ENCODE measurements at regions not wholly inside any gene's neighbourhood (a gene's known extent, or its start where the extent isn't known, plus 50 kb on each side); places are given as distances from the start of the nearest gene placed in this dataset.

GRCh38 chr14:104296388-104297312 lies 158.3 kb downstream of the KIF26A start:
- H3K27me3 Mint-ChIP-seq = peaks cover 14% of the 10 kb centered on the region
- H3K4me1 Mint-ChIP-seq = no peaks in the 10 kb centered on the region
- H3K4me3 Mint-ChIP-seq = no peak overlapping the region
- H3K27ac Mint-ChIP-seq = no peak overlapping the region
- no peaks in the 10 kb centered on the region for H3K36me3 Mint-ChIP-seq
- no peaks in the 10 kb centered on the region for H3K9me3 Mint-ChIP-seq

GRCh38 chr14:104297313-104297704 lies 158.9 kb downstream of the KIF26A start:
- Mint-ChIP-seq H3K4me1 (no peaks in the 10 kb centered on the region), H3K9me3 (no peaks in the 10 kb centered on the region), H3K27me3 (peaks cover 14% of the 10 kb centered on the region), H3K27ac (no peak overlapping the region), H3K4me3 (no peak overlapping the region), H3K36me3 (no peaks in the 10 kb centered on the region)

- Mint-ChIP-seq H3K36me3 (no peaks in the 10 kb centered on the region), H3K4me3 (no peak overlapping the region), H3K27ac (no peak overlapping the region), H3K4me1 (no peaks in the 10 kb centered on the region), H3K9me3 (no peaks in the 10 kb centered on the region), H3K27me3 (peaks cover 14% of the 10 kb centered on the region)
These were observed 159.5 kb downstream of the KIF26A start for GRCh38 chr14:104297721-104298401.

- H3K4me1 Mint-ChIP-seq = no peaks in the 10 kb centered on the region
- H3K27me3 Mint-ChIP-seq = peaks cover 14% of the 10 kb centered on the region
- H3K4me3 Mint-ChIP-seq = no peak overlapping the region
- H3K9me3 Mint-ChIP-seq = no peaks in the 10 kb centered on the region
- no peak overlapping the region for H3K27ac Mint-ChIP-seq
- no peaks in the 10 kb centered on the region for H3K36me3 Mint-ChIP-seq
These were observed 160.1 kb downstream of the KIF26A start for GRCh38 chr14:104298458-104298857.

GRCh38 chr14:104299993-104300761 lies 161.8 kb downstream of the KIF26A start:
- Mint-ChIP-seq H3K4me1 (no peaks in the 10 kb centered on the region), H3K36me3 (no peaks in the 10 kb centered on the region), H3K27me3 (peaks cover 9% of the 10 kb centered on the region), H3K9me3 (no peaks in the 10 kb centered on the region), H3K27ac (no peak overlapping the region), H3K4me3 (no peak overlapping the region)

- no peaks in the 10 kb centered on the region for H3K9me3 Mint-ChIP-seq
- no peak overlapping the region for H3K4me3 Mint-ChIP-seq
- peaks cover 4% of the 10 kb centered on the region for H3K27me3 Mint-ChIP-seq
- H3K27ac Mint-ChIP-seq = no peak overlapping the region
- no peaks in the 10 kb centered on the region for H3K36me3 Mint-ChIP-seq
- H3K4me1 Mint-ChIP-seq = no peaks in the 10 kb centered on the region
These were observed 163.5 kb downstream of the KIF26A start for GRCh38 chr14:104301731-104302460.

GRCh38 chr14:104302794-104303405 lies 164.5 kb downstream of the KIF26A start:
- Mint-ChIP-seq H3K27me3 (peaks cover 4% of the 10 kb centered on the region), H3K4me3 (no peak overlapping the region), H3K4me1 (no peaks in the 10 kb centered on the region), H3K9me3 (no peaks in the 10 kb centered on the region), H3K27ac (no peak overlapping the region), H3K36me3 (no peaks in the 10 kb centered on the region)

- no peaks in the 10 kb centered on the region for H3K9me3 Mint-ChIP-seq
- peaks cover 4% of the 10 kb centered on the region for H3K27me3 Mint-ChIP-seq
- no peaks in the 10 kb centered on the region for H3K4me1 Mint-ChIP-seq
- no peak overlapping the region for H3K4me3 Mint-ChIP-seq
- no peaks in the 10 kb centered on the region for H3K36me3 Mint-ChIP-seq
- no peak overlapping the region for H3K27ac Mint-ChIP-seq
These were observed 165.5 kb downstream of the KIF26A start for GRCh38 chr14:104303705-104304425.

- H3K4me3 Mint-ChIP-seq = no peak overlapping the region
- H3K9me3 Mint-ChIP-seq = no peaks in the 10 kb centered on the region
- H3K27me3 Mint-ChIP-seq = peaks cover 8% of the 10 kb centered on the region
- H3K36me3 Mint-ChIP-seq = no peaks in the 10 kb centered on the region
- no peak overlapping the region for H3K27ac Mint-ChIP-seq
- no peaks in the 10 kb centered on the region for H3K4me1 Mint-ChIP-seq
These were observed 166.3 kb downstream of the KIF26A start for GRCh38 chr14:104304451-104305351.

- Mint-ChIP-seq H3K27me3 (peaks cover 10% of the 10 kb centered on the region), H3K9me3 (peaks cover 0 to under 1% (median 0%) of the 10 kb centered on the region in 3 donors), H3K36me3 (no peaks in the 10 kb centered on the region), H3K4me1 (no peaks in the 10 kb centered on the region), H3K27ac (no peak overlapping the region), H3K4me3 (no peak overlapping the region)
These were observed 167.4 kb downstream of the KIF26A start for GRCh38 chr14:104305511-104306449.

GRCh38 chr14:104306450-104307040 lies 168.2 kb downstream of the KIF26A start:
- H3K27me3 Mint-ChIP-seq = peaks cover 10% of the 10 kb centered on the region
- no peak overlapping the region for H3K27ac Mint-ChIP-seq
- H3K36me3 Mint-ChIP-seq = no peaks in the 10 kb centered on the region
- peaks cover 0 to 6% (median 6%) of the 10 kb centered on the region in 3 donors for H3K9me3 Mint-ChIP-seq
- H3K4me3 Mint-ChIP-seq = no peak overlapping the region
- no peaks in the 10 kb centered on the region for H3K4me1 Mint-ChIP-seq

- peaks cover 0 to 6% (median 6%) of the 10 kb centered on the region in 3 donors for H3K9me3 Mint-ChIP-seq
- H3K27me3 Mint-ChIP-seq = peaks cover 10% of the 10 kb centered on the region
- no peak overlapping the region for H3K4me3 Mint-ChIP-seq
- H3K27ac Mint-ChIP-seq = no peak overlapping the region
- no peaks in the 10 kb centered on the region for H3K36me3 Mint-ChIP-seq
- no peaks in the 10 kb centered on the region for H3K4me1 Mint-ChIP-seq
These were observed 168.8 kb downstream of the KIF26A start for GRCh38 chr14:104307246-104307626.
